HG03045 (cell line): ENCODE measurements at regions not wholly inside any gene's neighbourhood (a gene's known extent, or its start where the extent isn't known, plus 50 kb on each side); places are given as distances from the start of the nearest gene placed in this dataset.
"Not testable (repeated sequence)": the region's sequence is repeated elsewhere in the genome, so short reads cannot be mapped to it uniquely, and the experiment has no call there.

ENCODE experiments used
- ATAC-seq: cut with Tn5 transposase; IDR thresholded peaks from one replicate; pipeline ENCODE4 v1.9.1; 2021; ENCODE audit warnings: mild to moderate bottlenecking, moderate library complexity; ENCODE audit not compliant: unreplicated experiment

GRCh38 chr2:126952216-126952615 lies 53.5 kb downstream of the TEX51 start:
- no peak for ATAC-seq

- no peak for ATAC-seq
Measured at GRCh38 chr2:126953483-126953882, 54.8 kb downstream of the TEX51 start.

GRCh38 chr2:126954831-126955230 lies 56.1 kb downstream of the TEX51 start:
- ATAC-seq: no peak

- ATAC-seq: not testable (repeated sequence)
Measured at GRCh38 chr2:126956773-126957172, 58.1 kb downstream of the TEX51 start.

GRCh38 chr2:126963390-126963789 lies 64.7 kb downstream of the TEX51 start:
- ATAC-seq: no peak

- no peak for ATAC-seq
Measured at GRCh38 chr2:126966601-126967000, 67.9 kb downstream of the TEX51 start.

GRCh38 chr2:126970583-126970982 lies 71.9 kb downstream of the TEX51 start:
- ATAC-seq: no peak

- ATAC-seq: no peak
Measured at GRCh38 chr2:126971162-126971480, 72.4 kb downstream of the TEX51 start.

- ATAC-seq: peak; percentile 85
Measured at GRCh38 chr2:126971481-126972278, 73.0 kb downstream of the TEX51 start.

- ATAC-seq: no peak
Measured at GRCh38 chr2:126972279-126972626, 73.6 kb downstream of the TEX51 start.

- ATAC-seq: no peak
Measured at GRCh38 chr2:126973745-126974144, 75.1 kb downstream of the TEX51 start.

- ATAC-seq: no peak
Measured at GRCh38 chr2:126975671-126976655, 77.3 kb downstream of the TEX51 start.

GRCh38 chr2:126976721-126977328 lies 78.1 kb downstream of the TEX51 start:
- no peak for ATAC-seq

GRCh38 chr2:126978333-126978732 lies 79.6 kb downstream of the TEX51 start:
- ATAC-seq: no peak

- no peak for ATAC-seq
Measured at GRCh38 chr2:126979039-126980003, 80.6 kb downstream of the TEX51 start.

GRCh38 chr2:126981476-126981875 lies 82.8 kb downstream of the TEX51 start:
- no peak for ATAC-seq

- ATAC-seq: no peak
Measured at GRCh38 chr2:126982935-126983334, 84.2 kb downstream of the TEX51 start.

- no peak for ATAC-seq
Measured at GRCh38 chr2:126986631-126987187, 88.0 kb downstream of the TEX51 start.

- no peak for ATAC-seq
Measured at GRCh38 chr2:126988482-126988881, 89.8 kb downstream of the TEX51 start.

GRCh38 chr2:126989064-126989463 lies 90.4 kb downstream of the TEX51 start:
- ATAC-seq: not testable (repeated sequence)
